ENCODE measurements at regions not wholly inside any gene's neighbourhood (a gene's known extent, or its start where the extent isn't known, plus 50 kb on each side); places are given as distances from the start of the nearest gene placed in this dataset.

DNA sequence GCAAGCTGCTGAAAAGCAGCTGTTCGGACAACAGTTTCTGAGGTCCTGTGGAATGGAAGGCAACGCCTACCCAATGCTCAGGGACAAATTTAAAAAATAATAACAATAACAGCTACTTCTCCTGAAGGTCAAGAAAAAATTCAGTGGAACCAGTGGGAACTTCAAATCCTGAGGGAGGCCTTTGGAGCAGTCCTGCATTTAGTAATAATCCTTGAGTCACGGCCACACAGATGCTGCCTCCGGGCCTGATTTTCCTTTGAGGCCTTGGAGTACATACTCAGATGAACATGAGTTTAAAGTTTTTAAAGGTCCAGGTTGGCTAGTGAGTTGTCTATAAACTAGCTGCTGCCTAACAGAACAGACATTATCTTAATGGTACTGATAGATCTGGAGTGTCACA is 268.0 kb downstream of the MSRB3 start:
- no peak for DNase-seq (ENCODE audit: low read depth in 2 of 2)

DNA sequence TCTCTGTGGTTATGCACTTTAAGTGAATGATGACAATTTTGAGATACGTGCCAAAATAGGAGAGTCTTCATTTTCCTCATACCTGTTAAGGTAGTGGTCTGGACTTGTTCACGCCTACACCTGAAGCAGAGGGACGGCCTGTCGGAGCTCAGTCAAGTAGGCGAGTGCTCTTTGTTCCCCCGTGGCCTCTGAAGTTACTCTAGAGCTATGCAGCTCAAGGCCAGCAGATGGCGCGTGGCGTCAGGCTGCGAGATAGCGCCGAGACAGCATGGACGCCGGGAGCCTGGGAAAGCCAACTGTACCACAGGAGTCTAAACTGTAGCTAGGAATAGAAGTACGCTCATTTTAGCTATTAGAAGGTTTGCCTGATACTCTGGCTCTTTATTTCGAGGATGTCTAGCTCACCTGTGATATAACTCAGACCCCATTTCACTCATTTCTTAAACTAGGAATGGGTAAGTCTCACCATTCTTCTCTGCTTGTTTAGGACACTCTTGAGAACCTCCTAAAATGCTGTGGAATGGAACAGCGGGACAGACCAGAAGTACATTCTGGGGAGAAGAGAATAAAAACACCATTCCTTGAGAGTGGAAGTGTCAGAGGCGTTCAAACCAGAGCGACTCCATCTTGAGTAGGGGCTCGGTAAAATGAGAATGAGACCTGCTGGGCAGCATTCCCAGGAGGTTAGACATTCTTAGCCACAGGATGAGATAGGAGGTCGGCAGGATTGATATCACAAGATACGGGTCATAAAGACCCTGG is 267.4 kb upstream of the HMGA2 start:
- peak; percentile 13 to 19 for DNase-seq (ENCODE audit: low read depth in 2 of 2)

DNA sequence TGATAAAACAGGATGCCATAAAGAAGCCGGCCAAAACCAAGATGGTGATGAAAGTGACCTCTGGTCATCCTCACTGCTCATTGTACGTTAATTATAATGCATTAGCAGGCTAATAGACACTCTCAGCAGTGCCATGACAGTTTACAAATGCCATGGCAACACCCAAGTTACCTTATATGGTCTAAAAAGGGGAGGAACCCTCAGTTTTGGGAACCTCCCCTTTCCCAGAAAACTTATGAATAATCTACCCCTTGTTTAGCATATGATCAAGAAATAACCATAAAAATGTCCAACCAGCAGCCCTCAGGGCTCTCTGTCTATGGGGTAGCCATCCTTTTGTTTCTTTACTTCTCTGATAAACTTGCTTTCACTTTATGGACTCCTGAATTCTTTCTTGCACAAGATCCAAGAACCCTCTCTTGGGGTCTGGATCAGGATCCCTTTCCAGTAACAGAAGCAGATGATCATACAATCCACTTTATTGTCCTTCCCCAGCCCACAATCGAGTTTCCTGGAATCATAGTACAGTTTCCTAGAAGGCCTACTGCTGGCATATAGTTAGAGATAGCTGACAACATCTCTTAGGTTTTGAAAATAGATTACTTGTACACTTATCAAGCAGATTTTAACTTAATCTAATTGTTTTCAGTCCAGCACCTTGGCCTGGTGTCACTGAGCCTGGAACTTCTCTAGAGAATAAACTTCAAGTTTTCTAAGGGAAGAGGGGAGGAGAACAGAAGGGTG is 266.7 kb upstream of the HMGA2 start:
- DNase-seq (ENCODE audit: low read depth in 2 of 2), result no peak

DNA sequence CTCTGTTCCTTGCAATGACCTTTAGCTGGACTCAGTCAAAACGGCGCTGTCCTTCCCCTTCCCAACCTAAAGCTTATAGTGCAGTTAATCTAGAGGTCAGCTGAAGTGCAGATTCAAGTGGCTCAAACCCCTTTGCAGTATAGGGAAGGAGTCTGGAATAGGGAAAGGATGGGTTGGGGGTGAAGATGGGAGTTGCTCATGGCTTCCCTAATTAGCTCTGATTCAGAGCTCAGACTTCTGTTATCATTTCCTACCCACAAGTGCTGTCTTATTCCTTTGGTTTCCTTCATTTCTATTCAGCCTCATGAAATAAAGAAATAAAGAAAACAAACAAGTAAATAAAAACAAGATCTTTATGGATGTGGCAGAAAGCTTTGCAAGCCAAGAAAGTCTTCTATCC is 264.0 kb upstream of the HMGA2 start:
- no peak for DNase-seq (ENCODE audit: low read depth in 2 of 2)

DNA sequence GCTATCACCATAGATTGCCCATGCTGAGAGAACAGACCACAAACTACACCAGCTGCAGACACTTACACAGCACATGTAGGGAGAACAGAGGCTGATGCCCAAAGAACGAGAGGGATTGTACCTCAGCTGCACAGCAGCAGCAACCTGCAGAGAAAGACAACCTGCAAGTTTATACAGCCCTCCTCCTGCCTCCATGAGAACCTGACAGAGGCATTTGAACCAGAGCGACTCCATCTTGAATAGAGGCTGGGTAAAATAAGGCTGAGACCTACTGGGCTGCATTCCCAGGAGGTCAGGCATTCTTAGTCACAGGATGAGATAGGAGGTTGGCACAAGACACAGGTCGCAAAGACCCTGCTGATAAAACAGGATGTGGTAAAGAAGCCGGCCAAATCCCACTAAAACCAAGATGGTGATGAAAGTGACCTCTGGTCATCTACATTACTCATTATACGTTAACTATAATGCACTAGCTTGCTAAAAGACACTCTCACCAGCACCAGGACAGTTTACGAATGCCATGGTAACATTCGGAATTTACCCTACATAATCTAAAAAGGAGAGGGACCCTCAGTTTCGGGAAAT is 262.4 kb upstream of the HMGA2 start:
- no peak for DNase-seq (ENCODE audit: low read depth in 2 of 2)

DNA sequence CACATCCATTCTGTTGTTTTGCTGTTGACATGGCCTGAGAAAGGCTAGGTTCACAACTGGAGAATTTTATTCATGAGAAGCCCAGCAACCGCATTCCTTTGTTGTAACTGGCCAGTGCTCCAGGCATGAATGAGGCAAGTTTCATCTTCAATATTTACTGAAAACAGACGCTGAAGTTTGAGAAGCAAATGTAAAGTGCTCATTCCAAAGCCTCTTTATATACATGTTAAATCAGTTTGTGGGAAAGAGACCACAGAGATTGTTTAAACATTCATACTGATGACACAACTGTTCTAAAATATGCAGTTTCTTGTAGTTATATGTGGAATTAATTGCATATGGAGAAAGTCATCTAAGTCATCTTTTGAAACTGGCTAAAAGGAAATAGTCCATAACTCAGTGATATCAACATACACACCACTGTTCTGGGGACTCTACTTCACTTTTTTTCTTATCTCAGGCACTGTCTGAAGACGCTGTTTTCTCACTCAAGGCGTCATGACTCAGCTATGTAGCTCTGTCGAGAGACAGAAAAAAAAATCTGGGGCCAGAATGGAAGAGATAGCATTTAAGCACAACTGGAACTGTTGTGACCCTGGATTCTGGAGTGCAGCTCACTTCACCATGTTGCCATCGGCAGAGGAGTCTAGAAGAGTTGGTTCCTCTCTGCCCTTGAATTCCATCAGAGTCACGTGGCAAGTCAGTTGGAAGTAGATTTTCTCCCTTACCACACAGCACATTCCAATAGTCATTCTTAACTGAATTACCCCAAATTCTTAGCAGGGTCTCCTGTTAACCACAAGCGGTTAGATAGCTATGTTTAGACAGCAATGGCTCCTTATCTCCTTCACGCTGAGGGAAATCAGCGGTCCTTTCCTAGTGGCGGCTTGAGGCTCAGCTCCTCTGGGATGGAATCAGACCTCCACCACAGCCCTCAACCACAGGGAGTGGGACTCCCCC is 258.4 kb upstream of the HMGA2 start:
- no peak for DNase-seq (ENCODE audit: low read depth in 2 of 2)

DNA sequence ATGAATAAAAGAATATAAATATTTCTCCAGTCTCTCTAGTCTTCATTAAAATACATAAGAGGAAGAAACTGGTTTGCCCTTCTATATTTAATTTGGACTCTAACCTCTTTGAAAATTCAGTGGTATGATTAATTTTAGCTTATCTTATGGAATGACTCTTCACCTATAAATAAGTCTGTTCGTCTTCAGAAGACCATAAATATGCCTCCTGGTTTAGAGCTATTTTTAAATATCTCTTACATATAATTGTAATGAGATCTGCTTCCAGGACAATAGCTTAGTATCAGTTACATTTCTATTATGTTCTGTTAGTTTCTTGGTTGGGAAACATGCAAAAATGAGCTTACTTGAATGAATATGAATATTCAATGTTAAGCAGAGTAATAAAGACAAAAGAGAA is 257.5 kb upstream of the HMGA2 start:
- no peak for DNase-seq (ENCODE audit: low read depth in 2 of 2)

DNA sequence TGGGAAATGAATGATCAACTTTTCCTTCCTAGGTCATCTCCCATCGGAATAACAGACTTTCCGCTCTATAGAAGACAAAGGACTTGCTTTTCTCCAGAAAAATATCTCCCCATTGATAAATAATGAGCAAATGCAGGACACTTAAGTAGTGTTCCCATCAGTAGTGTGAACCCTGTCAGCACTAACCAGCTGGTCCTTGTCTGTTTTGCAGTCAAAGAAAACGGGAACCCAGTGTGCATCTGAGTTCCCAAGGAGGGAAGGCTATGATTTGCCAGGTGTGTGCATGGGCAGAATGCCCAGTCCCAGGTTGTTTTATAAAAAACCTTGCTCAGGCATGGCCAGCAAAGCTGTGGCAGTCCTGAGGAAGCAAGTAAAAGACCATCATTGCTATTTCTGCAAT is 256.5 kb upstream of the HMGA2 start:
- no peak for DNase-seq (ENCODE audit: low read depth in 2 of 2)

DNA sequence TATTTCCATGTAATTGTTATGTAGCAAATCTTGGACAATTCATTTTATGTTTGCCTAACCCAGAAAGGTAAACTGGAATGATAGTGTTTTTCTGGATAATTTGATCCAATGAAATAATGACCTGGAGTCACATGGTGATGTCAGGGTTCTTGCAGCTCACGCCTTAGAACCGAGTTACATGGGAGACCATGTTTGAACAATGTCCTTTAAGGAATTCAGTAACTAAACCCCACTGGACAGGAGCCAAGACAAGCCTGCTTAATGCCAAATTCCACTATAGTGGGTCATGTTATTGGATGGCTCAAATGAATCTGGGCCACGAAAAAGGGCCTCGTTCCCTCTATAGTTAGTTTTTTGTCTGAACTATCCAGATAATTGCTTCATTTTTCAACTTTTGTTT is 255.8 kb upstream of the HMGA2 start:
- DNase-seq (ENCODE audit: low read depth in 2 of 2), result no peak

DNA sequence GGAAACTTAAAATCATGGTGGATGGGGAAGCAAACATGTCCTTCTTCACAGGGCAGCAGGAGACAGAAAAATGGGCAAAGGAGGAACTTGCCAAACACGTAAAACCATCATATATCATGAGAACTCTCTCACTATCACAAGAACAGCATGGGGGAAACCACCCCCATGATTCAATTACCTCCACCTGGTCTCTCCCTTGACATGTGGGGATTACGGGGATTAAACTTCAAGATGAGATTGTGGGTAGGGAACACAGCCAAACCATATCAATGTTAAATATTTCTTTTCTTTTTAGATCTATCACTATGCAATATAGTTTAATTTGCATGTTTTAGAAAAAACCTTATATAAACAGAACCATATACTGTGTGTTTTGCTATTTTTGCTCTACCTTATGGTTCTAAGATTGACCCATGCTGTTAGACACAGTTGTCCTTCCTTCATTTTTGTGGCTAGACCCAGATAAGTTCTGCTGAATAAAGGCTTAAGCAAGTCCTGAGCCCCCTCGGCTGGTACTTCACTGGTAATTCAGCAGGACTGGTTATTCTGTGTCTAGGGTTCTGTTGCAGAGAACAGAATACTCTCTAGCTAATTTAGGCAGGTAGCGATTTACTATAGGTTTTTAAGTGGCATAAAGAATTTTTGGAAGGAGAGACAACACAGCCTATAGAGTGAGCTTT is 253.7 kb upstream of the HMGA2 start:
- DNase-seq (ENCODE audit: low read depth in 2 of 2), result no peak

DNA sequence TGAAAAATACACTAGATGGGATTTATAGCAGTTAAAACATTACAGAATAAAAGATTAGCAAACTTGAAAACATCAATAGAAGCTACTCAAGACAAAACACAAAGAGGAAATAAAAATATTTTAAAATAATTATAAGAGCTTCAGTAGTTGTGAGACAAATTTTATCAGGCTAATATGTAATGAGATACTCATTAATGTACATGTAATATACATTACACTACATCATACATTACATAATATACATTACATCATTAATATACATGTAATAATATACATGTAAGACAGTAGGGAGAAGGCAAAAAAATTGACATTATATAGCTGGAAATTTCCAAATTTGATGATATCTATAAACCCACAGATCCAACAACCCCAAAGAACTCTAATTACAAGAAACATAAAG is 249.4 kb upstream of the HMGA2 start:
- no peak for DNase-seq (ENCODE audit: low read depth in 2 of 2)

DNA sequence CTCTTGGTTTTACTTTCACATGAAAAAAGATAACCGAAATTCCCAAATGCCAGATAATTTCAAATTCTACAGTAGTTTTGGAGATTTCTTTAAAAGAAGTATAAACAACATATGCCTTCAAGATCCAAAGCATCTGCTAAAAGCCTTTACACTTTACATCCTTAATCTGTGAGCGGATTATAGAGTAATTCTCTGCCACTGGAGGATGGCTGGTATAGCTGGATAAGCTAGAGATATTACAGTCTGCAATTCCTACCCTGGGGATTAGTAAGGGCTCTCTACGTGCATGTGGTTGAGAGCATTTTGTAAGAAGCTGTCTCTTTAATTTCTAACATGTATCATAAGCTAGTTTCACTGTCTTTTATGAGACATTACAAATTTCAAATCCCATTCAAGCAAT is 240.3 kb upstream of the HMGA2 start:
- no peak for DNase-seq (ENCODE audit: low read depth in 2 of 2)

DNA sequence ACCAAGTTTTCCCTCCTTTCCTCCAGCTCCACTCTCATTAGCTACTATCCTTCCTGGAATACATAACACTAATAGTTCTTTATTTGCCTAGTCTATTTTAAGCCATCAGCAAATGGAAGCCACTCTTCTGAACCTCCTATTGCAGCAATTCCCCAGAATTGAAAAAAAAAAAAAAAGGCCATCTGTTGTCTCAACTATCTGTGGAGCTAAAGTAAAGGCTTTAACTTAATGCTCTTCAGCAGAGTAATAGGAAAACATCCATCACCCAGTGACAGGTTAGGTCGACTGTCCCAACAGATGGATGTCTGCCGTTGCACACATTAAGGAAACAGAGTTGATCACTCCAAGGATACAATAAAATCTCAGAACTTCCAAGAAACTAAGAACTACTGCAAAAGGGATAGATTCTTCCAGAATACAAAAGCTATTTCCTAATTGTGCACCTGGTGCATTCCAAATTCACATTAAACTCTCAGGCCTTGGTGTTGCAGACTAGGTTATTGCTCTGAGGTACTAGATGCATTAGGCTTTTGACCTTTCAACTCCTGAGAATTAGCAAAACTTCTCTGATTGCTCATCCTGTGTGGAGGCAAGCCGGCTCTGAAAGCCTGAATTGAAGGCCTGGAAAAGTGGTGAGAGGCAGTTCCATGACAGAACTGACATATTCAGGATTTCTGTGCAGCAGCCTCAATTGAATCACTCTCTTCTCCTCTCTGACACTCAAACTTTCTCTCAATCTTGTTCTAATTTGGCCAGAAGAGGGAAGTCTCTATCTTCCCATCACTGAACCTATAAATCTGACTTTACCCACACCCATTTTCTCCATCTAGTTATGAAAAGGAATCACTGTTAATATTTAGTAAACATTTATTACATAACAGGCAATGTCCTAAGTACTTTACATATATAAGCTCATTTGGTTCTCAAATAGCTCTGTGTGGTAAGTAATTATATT is 238.4 kb upstream of the HMGA2 start:
- DNase-seq (ENCODE audit: low read depth in 2 of 2), result no peak

DNA sequence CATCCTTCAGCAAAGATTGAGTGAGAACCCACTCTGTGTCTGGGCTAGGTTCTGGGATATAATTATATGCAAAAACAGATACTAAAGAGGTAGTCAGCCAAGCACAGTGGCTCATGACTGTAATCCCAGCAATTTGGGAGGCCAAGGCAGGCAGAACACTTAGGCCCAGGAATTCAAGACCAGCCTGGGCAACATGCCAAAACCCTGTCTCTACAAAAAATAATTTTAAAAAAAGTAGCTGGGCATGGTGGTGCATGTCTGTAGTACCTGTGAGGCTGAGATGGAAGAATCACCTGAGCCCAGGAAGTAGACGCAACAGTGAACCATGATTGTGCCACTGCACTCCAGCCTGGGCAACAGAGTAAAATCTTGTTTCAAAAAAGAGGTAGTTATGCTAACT is 237.5 kb upstream of the HMGA2 start:
- no peak for DNase-seq (ENCODE audit: low read depth in 2 of 2)

DNA sequence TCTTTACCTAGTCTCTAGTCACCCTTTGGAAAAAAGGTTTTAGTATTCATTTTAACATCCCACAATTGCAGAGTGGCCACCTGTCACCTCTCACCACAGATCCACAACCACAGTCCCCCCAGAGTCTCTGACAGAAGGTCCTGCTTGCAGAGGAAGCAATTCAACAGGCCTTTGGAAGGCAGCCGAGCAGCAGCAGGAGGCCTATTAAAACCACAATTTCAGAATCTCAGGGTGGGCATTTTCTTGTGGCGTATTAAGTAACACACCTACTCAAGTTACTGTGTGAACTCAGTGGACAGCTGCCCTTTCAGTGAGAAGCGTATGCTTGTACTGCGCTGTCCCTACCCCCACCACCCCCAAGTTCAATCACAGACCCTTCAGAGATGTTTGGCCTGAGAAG is 234.0 kb upstream of the HMGA2 start:
- DNase-seq (ENCODE audit: low read depth in 2 of 2), result no peak

DNA sequence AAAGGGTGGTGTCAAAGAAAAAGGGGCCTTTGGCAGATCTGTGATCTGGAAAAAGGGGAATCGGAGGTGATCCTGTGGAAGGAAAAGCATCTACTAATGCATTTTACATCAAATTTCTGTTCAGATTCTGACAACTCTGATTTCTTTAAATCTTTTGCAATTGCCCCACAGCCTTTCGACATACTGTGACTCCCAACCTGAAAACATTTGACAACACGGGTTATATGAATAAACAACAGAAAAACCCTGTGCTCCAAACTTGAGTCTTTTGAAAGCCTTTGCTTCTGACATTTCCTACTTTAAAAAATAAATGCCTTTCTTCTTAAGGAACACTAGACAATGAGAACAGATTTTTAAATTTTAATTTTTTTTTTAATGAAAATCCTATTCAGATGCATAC is 231.9 kb upstream of the HMGA2 start:
- DNase-seq (ENCODE audit: low read depth in 2 of 2), result no peak

DNA sequence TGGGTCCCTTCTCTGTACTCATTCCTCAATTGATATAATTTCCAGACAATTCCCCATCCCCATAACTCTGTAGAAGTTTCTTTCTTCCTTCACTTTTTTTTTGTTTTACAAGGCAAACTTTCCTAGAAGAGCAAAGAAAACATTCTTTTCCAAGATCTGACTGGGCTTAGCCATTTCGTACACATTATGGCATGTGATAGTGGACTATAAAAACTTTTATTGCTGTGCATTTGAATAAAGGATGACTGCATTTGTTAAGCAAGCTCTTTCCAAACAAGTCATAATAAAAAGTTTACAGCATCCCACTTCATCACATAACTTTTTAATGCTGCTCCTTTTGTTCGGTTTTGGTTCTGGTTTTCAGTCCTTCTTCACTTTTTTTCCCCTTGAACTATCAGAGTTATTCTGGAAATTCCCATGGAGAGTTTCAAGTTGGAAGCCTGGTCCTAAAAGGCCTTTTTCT is 231.0 kb upstream of the HMGA2 start:
- no peak for DNase-seq (ENCODE audit: low read depth in 2 of 2)

DNA sequence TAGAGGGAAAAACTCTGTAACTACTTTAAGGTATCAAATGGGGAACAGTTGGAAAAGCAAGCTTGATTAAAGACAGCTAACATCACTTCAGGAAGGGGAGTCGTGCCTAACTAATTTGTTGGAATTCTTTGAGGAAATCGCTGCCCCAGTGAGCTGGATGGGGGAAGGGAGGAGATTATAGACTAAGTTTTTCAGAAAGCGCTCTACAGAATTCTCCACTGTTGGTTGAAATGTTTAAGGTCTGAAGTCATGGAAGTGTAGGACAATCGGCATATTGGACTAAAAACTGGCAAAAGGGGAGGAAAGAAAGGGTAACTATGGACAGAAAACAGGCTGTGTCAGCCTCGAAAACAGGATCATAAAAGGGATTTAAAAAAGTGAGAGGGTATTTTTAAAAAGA is 229.9 kb upstream of the HMGA2 start:
- no peak for DNase-seq (ENCODE audit: low read depth in 2 of 2)

DNA sequence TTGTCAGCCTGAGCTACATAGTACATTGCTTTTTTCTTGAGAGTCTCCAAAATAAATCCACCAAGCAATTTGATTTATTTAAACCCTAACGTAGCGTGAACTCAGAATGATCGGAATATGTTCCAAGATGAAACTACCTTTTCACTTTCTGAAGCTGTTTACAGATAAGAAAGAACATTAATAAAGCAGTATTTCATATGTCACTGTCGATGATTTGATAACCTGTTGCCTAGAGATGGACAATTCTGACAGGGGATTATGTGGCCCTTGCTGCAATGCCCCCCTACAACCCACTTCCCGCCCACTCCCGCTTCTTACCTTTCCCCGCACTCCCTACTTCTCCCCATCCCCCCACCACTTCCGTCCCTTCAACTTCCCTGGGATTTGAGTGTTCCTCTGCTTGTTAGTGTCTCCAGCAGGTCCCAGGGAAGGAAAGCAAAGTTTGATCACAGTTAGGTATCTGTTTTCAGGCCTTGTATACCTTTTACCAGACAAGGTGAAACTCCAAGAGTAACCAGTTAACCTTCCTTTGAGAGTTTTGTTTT is 229.2 kb upstream of the HMGA2 start:
- no peak for DNase-seq (ENCODE audit: low read depth in 2 of 2)
